ENCODE measurements at regions not wholly inside any gene's neighbourhood (a gene's known extent, or its start where the extent isn't known, plus 50 kb on each side); places are given as distances from the start of the nearest gene placed in this dataset.

DNA sequence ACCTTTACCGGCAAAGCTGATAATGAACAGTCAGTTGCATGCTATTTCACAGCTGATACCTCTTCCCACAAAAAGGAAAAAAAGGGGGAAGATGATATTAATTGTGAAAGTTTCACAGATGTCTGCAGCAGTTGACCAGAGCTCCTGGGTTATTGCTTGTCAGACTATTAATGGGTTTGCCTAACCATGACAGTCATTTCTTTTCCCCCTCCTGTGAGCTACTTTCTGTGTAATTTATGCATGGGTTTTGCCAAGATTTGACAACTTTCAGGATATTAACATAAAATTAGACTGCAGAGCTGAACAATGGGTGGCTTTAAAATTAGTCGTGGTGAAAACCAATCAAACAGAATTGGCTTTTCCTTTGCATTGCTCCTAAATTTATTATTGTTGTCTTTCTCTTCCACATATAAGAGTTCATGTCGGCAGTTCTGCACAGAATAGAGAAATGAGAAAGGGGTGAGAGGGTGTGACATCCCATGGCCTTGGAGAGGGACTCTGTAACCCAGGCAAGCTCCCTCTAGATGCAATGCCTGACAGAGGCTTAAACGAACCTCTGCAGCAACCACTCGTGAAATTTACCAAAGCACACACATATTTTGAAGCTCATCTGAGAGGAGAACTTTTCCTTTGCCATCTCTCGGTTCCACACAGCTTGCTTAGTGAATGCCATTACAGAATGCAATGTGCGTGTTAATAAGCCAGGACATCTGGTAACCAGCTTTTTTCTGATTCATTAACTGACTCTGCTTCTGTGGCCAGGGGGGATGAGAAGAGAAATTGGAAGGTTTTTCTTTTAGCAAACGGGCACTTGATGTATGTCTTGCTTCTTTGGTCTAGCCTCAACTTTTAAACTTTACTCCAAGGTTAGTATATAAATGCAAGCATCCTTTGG is 82.2 kb upstream of the ITGA4 start:
- no peak for DNase-seq (ENCODE audit: low read depth in 2 of 2, low spot score in 1 of 2)

DNA sequence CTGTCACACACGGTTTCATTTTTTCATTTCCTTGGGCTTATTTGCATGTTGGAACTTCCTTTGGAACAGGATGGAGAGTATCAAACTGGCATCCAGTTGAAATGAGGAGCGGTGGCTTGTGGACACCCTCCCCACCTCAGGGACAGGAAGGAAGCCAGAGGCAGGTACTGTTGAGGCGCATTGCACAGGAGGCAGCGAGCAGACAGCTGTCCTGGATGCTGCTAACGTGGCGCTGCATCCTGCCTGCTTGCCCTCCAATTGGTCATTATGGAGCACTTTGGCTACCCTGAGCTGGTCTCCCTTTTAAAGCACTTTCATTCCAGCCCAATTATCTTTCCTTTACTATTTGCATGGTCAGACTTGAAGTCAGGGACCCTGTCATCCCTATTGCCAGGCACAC is 80.7 kb upstream of the ITGA4 start:
- DNase-seq (ENCODE audit: low read depth in 2 of 2, low spot score in 1 of 2): no peak

DNA sequence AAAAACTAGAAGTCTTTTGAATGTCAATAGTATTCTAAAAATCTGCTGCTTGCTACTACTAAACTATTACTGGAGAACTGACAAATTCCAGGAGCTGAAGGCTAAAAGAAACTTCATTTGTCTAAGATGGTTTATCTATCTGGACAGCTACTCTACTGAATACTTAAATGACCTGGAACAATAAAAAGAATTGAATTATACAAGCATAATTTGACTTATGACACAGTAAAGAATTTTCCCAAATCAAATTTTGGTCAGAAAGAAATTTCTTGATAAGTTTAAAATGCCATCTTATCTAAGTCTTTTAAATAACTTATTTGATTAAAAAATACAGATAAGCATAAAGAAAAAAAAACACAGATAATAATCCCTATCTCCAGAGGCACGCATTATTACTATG is 80.2 kb upstream of the ITGA4 start:
- DNase-seq (ENCODE audit: low read depth in 2 of 2, low spot score in 1 of 2): no peak

- no peak for DNase-seq (ENCODE audit: low read depth in 2 of 2, low spot score in 1 of 2)
Measured at GRCh38 chr2:181378491-181378890, 78.7 kb upstream of the ITGA4 start.

DNA sequence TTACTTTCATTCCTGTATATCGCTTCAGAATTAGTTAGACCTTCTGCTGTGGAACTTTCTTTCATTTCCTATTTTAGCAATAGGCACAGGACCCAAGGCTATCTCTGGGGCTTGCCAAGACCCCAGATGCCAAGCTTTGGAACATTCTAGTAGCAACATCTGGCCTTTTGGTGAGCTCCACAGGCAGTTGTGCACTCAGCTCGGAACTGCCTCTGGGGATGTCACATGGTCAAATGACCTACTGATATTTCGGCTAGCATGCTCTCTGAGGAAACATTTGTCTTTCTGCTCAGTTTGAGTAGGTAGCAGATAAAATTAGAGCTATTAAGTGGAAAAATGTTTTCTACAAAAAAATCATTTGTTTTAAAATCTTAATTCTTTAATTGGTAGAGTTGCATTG is 76.6 kb upstream of the ITGA4 start:
- no peak for DNase-seq (ENCODE audit: low read depth in 2 of 2, low spot score in 1 of 2)

DNA sequence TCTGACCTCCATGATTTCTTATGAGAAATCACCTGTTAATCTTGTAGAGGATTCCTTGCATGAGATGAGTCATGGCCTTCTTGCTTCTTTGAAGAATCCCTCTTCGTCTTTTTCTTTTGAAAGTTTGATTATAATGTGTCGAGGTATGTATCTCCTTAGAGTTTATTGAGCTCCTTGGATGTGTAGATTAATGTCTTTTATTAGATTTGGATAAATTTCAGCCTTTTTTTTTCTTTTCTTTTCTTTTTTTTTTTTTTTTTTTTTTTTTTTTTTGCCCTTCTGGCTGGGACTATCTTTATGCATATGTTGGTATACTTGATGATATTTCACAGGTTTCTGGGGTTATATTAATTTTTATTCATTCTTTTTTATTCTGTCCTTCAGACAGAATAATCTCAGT is 72.3 kb upstream of the ITGA4 start:
- DNase-seq (ENCODE audit: low read depth in 2 of 2, low spot score in 1 of 2): no peak

DNA sequence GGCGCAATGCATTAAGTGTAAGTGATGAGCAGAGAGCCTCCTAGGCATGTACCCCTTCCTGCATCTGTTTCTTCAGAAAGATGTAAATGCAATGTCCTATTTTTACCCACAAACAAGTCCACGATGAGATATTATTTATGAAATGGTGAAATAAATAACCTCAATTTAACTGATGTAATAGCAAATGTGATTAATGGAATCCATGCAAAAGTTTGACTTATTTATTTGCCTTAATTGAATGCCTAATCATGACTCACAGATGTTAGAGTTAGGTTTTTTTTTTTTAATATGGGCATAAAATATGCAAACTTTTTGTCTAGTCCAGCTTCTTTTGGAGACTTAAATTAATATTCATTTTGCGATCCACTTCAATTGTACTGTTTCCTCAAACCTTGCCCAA is 67.7 kb upstream of the ITGA4 start:
- no peak for DNase-seq (ENCODE audit: low read depth in 2 of 2, low spot score in 1 of 2)

DNA sequence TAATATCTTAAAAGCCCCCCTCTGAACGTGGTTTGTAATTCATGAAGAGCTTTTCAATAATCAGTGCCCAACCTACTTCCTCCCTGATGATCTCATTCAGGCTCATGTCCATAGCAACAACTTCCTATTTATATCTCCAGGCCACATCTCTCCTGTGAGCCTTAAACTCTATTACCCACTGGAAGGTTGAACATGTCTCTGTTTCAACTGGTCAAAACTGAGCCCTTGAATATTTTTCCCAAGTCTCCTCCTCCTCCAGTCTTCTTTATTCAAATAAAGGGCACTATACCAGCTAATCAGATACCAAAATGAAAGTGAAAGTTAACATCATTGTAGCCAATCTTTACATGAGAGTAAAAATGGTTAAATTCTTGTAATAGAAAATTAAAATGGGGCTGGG is 63.7 kb upstream of the ITGA4 start:
- no peak for DNase-seq (ENCODE audit: low read depth in 2 of 2, low spot score in 1 of 2)

GRCh38 chr2:181394741-181395437 is 62.3 kb upstream of the ITGA4 start:
- DNase-seq (ENCODE audit: low read depth in 2 of 2, low spot score in 1 of 2): no peak

DNA sequence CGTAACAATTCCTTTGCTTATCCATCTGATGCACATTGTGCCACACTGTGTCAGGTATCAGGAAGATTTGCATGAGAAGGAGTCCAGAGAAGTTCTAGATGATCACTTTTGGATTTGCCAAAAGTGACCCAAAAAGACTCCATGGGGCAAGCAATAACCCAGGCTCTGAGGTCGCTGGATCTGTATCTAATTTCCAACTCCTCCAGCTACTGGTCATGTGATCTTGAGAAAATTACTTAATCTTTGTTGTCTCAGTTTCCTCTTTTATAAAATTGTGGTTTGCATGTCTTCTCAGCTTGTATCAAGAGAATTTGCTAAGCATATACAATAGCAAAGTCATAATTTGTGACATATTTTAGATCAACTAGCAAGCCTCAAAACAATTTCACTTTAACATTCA is 61.3 kb upstream of the ITGA4 start:
- DNase-seq (ENCODE audit: low read depth in 2 of 2, low spot score in 1 of 2): no peak

DNA sequence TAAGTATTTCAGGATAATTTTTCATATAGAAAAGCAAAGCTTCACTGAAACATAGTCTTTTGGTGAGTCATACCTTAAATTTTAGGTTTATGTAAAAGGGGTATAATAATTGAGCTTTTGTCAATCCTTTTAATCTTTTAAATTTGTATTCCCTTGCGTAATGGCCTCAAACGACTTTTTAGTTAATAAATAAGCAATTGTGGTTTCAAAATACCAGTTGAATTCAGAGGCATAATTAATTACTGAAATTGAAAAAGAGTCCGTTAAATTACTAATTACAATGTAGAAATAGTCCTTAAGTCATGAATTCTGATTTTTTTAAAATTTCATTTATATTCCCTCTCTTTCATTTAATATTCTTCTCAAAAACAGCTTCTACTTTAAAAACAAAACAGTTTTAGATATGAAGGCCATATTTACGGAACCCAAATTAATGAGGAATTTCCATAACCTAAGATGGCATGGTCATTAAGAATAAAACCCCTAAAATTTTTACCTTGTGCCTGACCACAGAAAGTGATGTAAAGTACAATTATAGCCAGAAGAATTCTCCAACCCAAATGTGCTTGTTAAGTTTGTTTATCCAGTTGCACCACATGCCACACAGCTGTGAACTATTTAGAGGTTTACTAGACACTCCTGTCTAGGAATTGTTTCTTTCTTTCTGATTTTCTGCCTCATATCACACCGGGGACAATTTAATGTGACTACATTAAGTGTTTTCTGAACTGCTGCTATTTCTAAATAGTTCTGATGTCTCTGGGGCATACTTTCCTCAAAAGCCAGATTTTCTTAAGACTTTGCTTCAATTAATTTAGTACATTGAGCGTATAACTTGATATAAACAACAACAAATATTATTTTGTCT is 60.7 kb upstream of the ITGA4 start:
- no peak for DNase-seq (ENCODE audit: low read depth in 2 of 2, low spot score in 1 of 2)

GRCh38 chr2:181397331-181397730 is 59.9 kb upstream of the ITGA4 start:
- DNase-seq (ENCODE audit: low read depth in 2 of 2, low spot score in 1 of 2): no peak

DNA sequence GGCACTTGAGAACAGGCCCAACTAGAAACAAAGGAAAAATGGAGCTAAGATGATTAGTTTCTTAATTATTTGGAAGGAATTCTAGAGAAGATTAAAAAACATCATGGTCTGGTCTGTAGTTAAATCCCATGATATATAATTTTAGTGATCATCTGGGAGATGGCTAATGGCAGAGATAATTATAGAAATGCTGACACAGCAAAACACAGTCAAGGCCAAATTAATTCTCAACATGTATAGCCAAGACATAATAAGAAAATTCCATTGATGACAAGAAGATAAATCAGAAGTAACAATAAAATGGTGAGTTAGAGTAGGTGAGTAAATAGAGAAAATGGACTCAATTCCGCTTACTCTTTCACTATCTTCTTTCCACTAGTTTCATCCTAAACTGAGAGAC is 59.2 kb upstream of the ITGA4 start:
- DNase-seq (ENCODE audit: low read depth in 2 of 2, low spot score in 1 of 2): no peak

- DNase-seq (ENCODE audit: low read depth in 2 of 2, low spot score in 1 of 2): no peak
Measured at GRCh38 chr2:181399027-181399426, 58.2 kb upstream of the ITGA4 start.

DNA sequence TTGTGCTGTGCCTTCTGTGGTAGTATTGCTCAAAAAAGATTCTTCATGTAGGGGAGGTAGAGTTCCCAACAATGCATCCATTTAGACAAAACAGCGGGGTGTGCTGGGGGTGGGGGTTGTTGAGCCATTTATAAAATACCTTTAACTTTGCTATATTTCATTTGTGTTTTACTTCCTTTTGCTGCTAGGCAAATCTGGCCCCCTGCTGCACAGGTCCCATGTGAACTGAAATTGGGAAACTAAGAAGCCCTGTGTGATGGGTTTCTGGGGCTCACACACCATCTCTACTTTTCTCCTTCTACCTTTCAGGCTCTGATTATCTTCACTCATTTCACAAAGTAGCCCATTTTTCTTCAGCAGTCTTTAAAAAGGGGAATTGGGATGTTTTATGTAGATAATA is 52.7 kb upstream of the ITGA4 start:
- no peak for DNase-seq (ENCODE audit: low read depth in 2 of 2, low spot score in 1 of 2)

DNA sequence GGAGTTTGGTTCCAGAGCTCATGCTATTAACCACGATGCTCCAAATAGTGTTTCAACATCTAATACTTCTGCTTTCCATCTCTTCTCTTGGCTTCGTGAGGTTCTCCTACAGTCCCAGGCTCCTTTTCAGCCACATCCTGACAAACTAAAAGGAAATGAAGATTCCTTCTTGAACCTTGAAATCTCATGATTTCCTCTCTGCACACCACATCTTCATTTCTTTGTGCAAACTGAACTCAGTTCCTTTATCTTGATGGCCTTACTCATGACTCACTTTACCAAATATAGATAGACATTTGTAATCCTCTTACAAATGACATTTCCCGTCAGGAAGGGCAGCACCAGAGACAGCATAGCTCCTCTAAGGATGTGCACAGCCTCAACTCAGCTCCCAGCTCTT is 50.0 kb upstream of the ITGA4 start:
- DNase-seq (ENCODE audit: low read depth in 2 of 2, low spot score in 1 of 2): no peak

Data from stimulated activated CD8-positive, alpha-beta memory T cell treated with anti-CD3 and anti-CD28 coated beads, Interleukin-4, amount 100 ng/mL, for 4 hours (primary cell).